K562 (cell line): ENCODE measurements at regions not wholly inside any gene's neighbourhood (a gene's known extent, or its start where the extent isn't known, plus 50 kb on each side); places are given as distances from the start of the nearest gene placed in this dataset.
A peak's percentile ranks its signal among the peaks of the same experiment; 100 is the strongest.
"Not testable (repeated sequence)": the region's sequence is repeated elsewhere in the genome, so short reads cannot be mapped to it uniquely, and the experiment has no call there.

Source experiments
- ATAC-seq: fragments of 200-7000 bp; cut with Tn5 transposase; 3 replicates; pipeline ENCODE4 v1.9.1; 2020; ENCODE audit warnings: moderate library complexity
- BruUV-seq: library from RNA; stranded (reverse); fragments of 400-500 nt; replicated peaks from 2 replicates; lab custom pipeline; 2021; lab: Mats Ljungman, UMichigan
- CTCF ChIA-PET: fragments of 300-600 bp; formaldehyde crosslinking; extraction: SDS; loops from one replicate; lab custom pipeline; 2021; ENCODE audit warnings: low intra/inter-chr PET ratio; lab: Yijun Ruan, JAX
- POLR2A ChIA-PET: fragments of 300-600, 350-650 bp; sonication (Branson Sonifier 250); formaldehyde crosslinking; extraction: SDS; loops from one replicate; lab custom pipeline; 2021; ENCODE audit warnings: antibody characterized with exemption, inconsistent platforms; lab: Yijun Ruan, JAX
- DNase-seq, 4 experiments: peaks; one replicate each; pipeline versions ENCODE4 v3.0.0 to v3.0.0-alpha.2; 2011 to 2018; ENCODE audit warnings: low spot score in 3 of 4, mixed read lengths in 3 of 4; ENCODE audit errors: extremely low read depth in 1 of 4
- FAIRE-seq: peaks from 2 replicates; lab custom pipeline; 2011; peaks lifted over from hg19 to GRCh38; lab: Jason Lieb, UNC
- H2AFZ ChIP-seq: 2 replicates; pipeline ENCODE4 v1.6.0; 2011; ENCODE audit warnings: low read depth, low read length, control low read depth, inconsistent platforms
- H3K27ac ChIP-seq: fragments of 200-600 bp; 3 replicates; pipeline ENCODE4 v1.8.0; 2011; ENCODE audit warnings: low read depth, mild to moderate bottlenecking, control low read depth, inconsistent platforms, low read length, moderate library complexity, mixed read lengths; ENCODE audit errors: extremely low read depth
- H3K27me3 ChIP-seq, 2 experiments: fragments of 300-600 bp in 1 of 2; 2 replicates in 1 of 2; 3 replicates in 1 of 2; pipeline versions ENCODE4 v1.6.0 to v1.8.0; 2011; ENCODE audit warnings: inconsistent platforms in 2 of 2, low read length in 2 of 2, mild to moderate bottlenecking in 1 of 2, mixed read lengths in 1 of 2, moderate library complexity in 1 of 2; ENCODE audit not compliant: control insufficient read depth in 2 of 2, insufficient read depth in 2 of 2
- H3K36me3 ChIP-seq: fragments of 300-600 bp; 3 replicates; pipeline ENCODE4 v1.8.0; 2011; ENCODE audit warnings: mild to moderate bottlenecking, low read length, inconsistent platforms; ENCODE audit not compliant: control insufficient read depth, insufficient read depth
- H3K4me1 ChIP-seq, 2 experiments: fragments of 200-600 bp in 1 of 2; replicated peaks in 1 of 2; 2 replicates in 1 of 2; 3 replicates in 1 of 2; pipeline versions ENCODE4 v1.5.1 to v1.8.0; 2011; ENCODE audit warnings: inconsistent platforms in 2 of 2, low read length in 2 of 2, mild to moderate bottlenecking in 1 of 2, mixed read lengths in 1 of 2, moderate library complexity in 1 of 2; ENCODE audit not compliant: control insufficient read depth in 2 of 2, insufficient read depth in 2 of 2
- H3K4me2 ChIP-seq: 2 replicates; pipeline ENCODE4 v1.6.1; 2011; ENCODE audit warnings: low read length, control low read depth, inconsistent platforms, mixed read lengths; ENCODE audit not compliant: insufficient read depth
- H3K4me3 ChIP-seq: fragments of 200-600 bp; sonication (generic), shearing (Covaris generic); 2 replicates; pipeline ENCODE4 v1.5.1; 2016; ENCODE audit warnings: control low read depth, inconsistent platforms
- H3K79me2 ChIP-seq: fragments of 200-600 bp; 3 replicates; pipeline ENCODE4 v1.8.0; 2011; ENCODE audit warnings: low read length, inconsistent platforms; ENCODE audit not compliant: control insufficient read depth, insufficient read depth
- H3K9ac ChIP-seq, 2 experiments: 2 replicates each; pipeline versions ENCODE4 v1.6.0 to v1.6.1; 2011; ENCODE audit warnings: low read depth in 2 of 2, low read length in 2 of 2, control low read depth in 1 of 2, inconsistent platforms in 1 of 2, mild to moderate bottlenecking in 1 of 2, mixed read lengths in 1 of 2; ENCODE audit not compliant: insufficient read depth in 1 of 2
- H3K9me1 ChIP-seq: one replicate; pipeline ENCODE4 v1.6.0; 2011; ENCODE audit warnings: inconsistent platforms, mild to moderate bottlenecking, low read length, moderate library complexity; ENCODE audit not compliant: control insufficient read depth, insufficient read depth
- H3K9me3 ChIP-seq: replicated peaks from 2 replicates; pipeline ENCODE4 v1.5.1; 2011; ENCODE audit warnings: low read depth, low read length, inconsistent platforms; ENCODE audit not compliant: control insufficient read depth, insufficient read depth
- H4K20me1 ChIP-seq: replicated peaks from 2 replicates; pipeline ENCODE4 v1.6.1; 2011; ENCODE audit warnings: low read length, inconsistent platforms, mixed read lengths; ENCODE audit not compliant: control insufficient read depth, insufficient read depth
- FOXA3 ChIP-seq, 2 experiments: fragments of 450-650 bp in 1 of 2; sonication (generic) in 1 of 2; formaldehyde crosslinking; IDR thresholded peaks in 1 of 2; conservative IDR thresholded peaks in 1 of 2; 2 replicates each; pipeline versions ENCODE4 v1.4.0 to v1.8.0; 2020 to 2022; ENCODE audit warnings: mild to moderate bottlenecking in 2 of 2, missing genetic modification reagents in 1 of 2
- MAX ChIP-seq: sonication (generic); formaldehyde crosslinking; IDR thresholded peaks from 2 replicates; pipeline ENCODE4 v1.9.0; 2022; ENCODE audit warnings: mild to moderate bottlenecking, missing genetic modification reagents
- ZNF766 ChIP-seq: fragments of 200-800 bp; sonication (Bioruptor generic); conservative IDR thresholded peaks from 2 replicates; pipeline ENCODE4 v1.6.1; 2016; ENCODE audit warnings: missing genetic modification characterization, missing compliant biosample characterization
- WGBS: fragments of 100-300 bp; shearing (Covaris generic); methylation state at CpG from one replicate; pipeline ENCODE4 v1.1.6; 2016; ENCODE audit warnings: low coverage, mixed read lengths; ENCODE audit not compliant: insufficient coverage; ENCODE audit errors: missing lambda C conversion rate; 5-methylcytosine and 5-hydroxymethylcytosine counted together
- in situ Hi-C: fragments of 300-500 bp; cut with MboI; formaldehyde crosslinking; loops from 4 replicates; pipeline ENCODE4 v1.15.0; 2018; ENCODE audit warnings: inconsistent platforms, mixed read lengths
- intact Hi-C: fragments of 100-400 bp; cut with micrococcal nuclease; formaldehyde crosslinking; loops from 2 replicates; pipeline ENCODE4 v1.14.2; 2022

- not testable (repeated sequence) for BruUV-seq
- TF ChIP-seq FOXA3 (CRISPR knock-in tag; conservative IDR thresholded peaks at IDR 0.05 in 1 of 2, IDR thresholded peaks at IDR 0.05 in 1 of 2) (0 out of 4 replicates have a peak, but pooled peaks of 1 of the 2 experiments have one; percentile 41), ZNF766 (CRISPR knock-in tag) (0 out of 2 replicates have a peak, but pooled peaks have one; percentile 39), MAX (CRISPR knock-in tag) (0 out of 2 replicates have a peak, but pooled peaks have one; percentile 1)
Observed at GRCh38 chr4:55707991-55708390, 71.9 kb upstream of the NMU start.

DNA sequence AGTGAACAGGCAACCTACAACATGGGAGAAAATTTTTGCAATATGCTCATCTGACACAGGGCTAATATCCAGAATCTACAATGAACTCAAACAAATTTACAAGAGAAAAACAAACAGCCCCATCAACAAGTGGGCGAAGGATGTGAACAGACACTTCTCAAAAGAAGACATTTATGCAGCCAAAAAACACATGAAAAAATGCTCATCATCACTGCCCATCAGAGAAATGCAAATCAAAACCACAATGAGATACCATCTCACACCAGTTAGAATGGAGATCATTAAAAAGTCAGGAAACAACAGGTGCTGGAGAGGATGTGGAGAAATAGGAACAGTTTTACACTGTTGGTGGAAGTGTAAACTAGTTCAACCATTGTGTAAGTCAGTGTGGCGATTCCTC lies 76.7 kb upstream of the NMU start:
- ATAC-seq, FAIRE-seq, H3K79me2 ChIP-seq, H3K4me2 ChIP-seq, intact Hi-C loops, H2AFZ ChIP-seq, H3K36me3 ChIP-seq, BruUV-seq, H3K27me3 ChIP-seq, H3K9ac ChIP-seq, H3K4me3 ChIP-seq, in situ Hi-C loops, H3K9me1 ChIP-seq, H3K27ac ChIP-seq, H4K20me1 ChIP-seq, H3K9me3 ChIP-seq, CTCF ChIA-PET, H3K4me1 ChIP-seq, POLR2A ChIA-PET, DNase-seq: not testable (repeated sequence)
- 61% methylated on average over 2 of the region's 2 CpGs for WGBS

More at GRCh38 chr4:55707991-55708390, 71.9 kb upstream of the NMU start:
- H3K9me3 ChIP-seq, intact Hi-C loops, H3K36me3 ChIP-seq, ATAC-seq, H3K4me1 ChIP-seq, H3K9me1 ChIP-seq, H3K4me3 ChIP-seq, FAIRE-seq, H3K79me2 ChIP-seq, DNase-seq, H4K20me1 ChIP-seq, in situ Hi-C loops, H3K27me3 ChIP-seq, POLR2A ChIA-PET, CTCF ChIA-PET: not testable (repeated sequence)
- Histone ChIP-seq H3K9ac (peak overlapping the region in 1 of 2 experiments; percentile 34; a peak in 1 of 4 replicates), H3K4me2 (0 out of 2 replicates have a peak overlapping the region, but pooled peaks have one; percentile 56), H3K27ac (peak overlapping the region; percentile 43; the same call in 1 of the 3 replicates), H2AFZ (peak overlapping the region; percentile 85)
- WGBS, result 45% methylated on average over 10 of the region's 11 CpGs
